HG02970 (cell line): ENCODE measurements at regions not wholly inside any gene's neighbourhood (a gene's known extent, or its start where the extent isn't known, plus 50 kb on each side); places are given as distances from the start of the nearest gene placed in this dataset.
"Not testable (repeated sequence)": the region's sequence is repeated elsewhere in the genome, so short reads cannot be mapped to it uniquely, and the experiment has no call there.

Experiments
- ATAC-seq: cut with Tn5 transposase; IDR thresholded peaks from one replicate; pipeline ENCODE4 v1.9.1; 2021; ENCODE audit warnings: mild to moderate bottlenecking, moderate library complexity, moderate number of reproducible peaks; ENCODE audit not compliant: unreplicated experiment, low FRiP score

GRCh38 chr14:29982171-29982570 lies 54.5 kb upstream of the PRKD1 start:
- no peak for ATAC-seq

GRCh38 chr14:29982993-29983392 lies 55.3 kb upstream of the PRKD1 start:
- ATAC-seq: no peak

DNA sequence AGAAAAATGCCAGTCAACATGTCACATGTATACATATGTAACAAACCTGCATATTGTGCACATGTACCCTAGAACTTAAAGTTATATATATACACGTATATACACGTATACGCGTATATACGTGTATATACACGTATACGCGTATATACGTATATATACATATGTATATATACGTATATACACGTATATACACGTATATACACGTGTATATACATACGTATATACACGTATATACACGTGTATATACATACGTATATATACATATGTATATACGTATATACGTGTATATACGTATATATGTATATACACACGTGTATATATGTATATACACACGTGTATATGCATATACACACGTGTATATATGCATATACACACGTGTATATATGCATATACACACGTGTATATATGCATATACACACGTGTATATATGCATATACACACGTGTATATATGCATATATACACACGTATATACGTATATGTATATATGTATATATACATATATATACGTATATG lies 62.8 kb upstream of the PRKD1 start:
- not testable (repeated sequence) for ATAC-seq

GRCh38 chr14:29990993-29991392 lies 63.3 kb upstream of the PRKD1 start:
- no peak for ATAC-seq

GRCh38 chr14:29993143-29993542 lies 65.5 kb upstream of the PRKD1 start:
- no peak for ATAC-seq

GRCh38 chr14:29999013-29999539 lies 71.4 kb upstream of the PRKD1 start:
- no peak for ATAC-seq

- no peak for ATAC-seq
Observed at GRCh38 chr14:30002859-30003258, 75.2 kb upstream of the PRKD1 start.

DNA sequence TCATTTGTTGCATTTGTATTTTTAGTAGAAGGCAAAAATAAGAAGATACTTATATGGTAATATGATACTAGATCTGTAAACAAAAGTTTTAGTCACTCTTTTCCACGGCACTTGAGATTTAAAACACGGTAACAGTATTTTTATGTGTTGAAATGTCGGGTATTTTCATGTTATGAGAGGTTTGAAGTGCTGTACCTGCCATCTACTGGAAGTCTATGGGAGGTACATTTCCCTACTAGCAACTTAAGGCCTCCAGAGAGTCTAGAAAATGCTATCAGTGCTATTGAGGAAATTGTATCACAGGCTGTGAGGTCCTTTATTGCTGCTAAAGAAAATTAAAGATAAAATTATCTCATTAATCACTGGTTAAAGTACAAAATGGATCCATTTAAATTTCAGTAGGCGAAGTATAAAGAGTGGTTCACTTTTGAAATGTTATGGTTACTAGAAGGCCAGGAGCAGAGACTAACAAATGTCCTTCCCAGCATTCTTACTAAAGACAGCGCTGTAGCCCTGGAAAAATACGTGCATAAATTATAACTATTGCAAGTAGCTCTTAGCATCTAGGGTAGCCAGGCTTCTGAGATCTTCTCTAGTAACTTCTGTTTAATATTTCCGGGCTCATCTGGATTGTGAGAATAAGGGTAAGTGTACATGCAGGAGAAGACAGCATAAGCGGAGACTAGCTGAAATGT lies 77.6 kb upstream of the PRKD1 start:
- no peak for ATAC-seq

DNA sequence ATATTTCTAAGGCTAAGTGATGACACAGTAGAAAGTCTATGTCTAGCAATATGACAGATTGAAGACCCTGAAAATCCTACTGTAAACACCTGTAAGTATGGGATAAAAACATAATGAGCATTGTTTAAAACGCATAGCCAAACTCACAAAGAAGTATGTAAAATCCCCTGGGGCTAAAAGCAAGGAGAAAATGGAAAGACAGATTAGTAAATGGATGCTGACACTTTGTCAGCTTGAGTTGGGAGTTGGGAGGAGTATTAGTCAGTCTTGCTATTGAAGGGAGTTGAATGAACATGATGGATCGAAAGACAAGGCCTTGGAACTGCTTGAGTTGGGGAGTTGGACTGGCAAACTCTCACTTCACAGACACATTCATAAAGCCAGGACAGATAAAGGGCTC lies 79.0 kb upstream of the PRKD1 start:
- no peak for ATAC-seq

DNA sequence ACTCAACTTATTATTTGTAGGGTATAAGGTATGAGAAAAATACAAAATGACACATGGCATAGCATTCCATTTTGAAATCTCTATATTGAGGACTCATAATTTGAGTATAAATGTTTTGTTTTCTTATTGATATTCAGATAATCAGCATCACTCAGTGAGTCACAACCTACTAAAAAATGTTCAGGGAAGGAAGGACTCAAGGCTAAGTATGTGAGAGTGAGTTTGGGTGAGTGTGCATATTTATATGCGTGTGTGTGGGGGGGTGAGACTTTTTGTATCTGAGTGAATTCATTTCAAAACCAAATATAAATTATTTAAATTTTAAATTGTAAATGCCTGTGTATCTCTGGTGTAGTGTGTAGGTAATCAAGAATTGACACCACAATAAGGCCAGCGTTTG lies 87.8 kb upstream of the PRKD1 start:
- no peak for ATAC-seq

GRCh38 chr14:30016002-30016401 lies 88.4 kb upstream of the PRKD1 start:
- ATAC-seq: no peak

GRCh38 chr14:30017370-30017993 lies 89.8 kb upstream of the PRKD1 start:
- no peak for ATAC-seq

- ATAC-seq: no peak
Observed at GRCh38 chr14:30020271-30020670, 92.6 kb upstream of the PRKD1 start.

GRCh38 chr14:30020687-30021086 lies 93.0 kb upstream of the PRKD1 start:
- ATAC-seq: no peak

DNA sequence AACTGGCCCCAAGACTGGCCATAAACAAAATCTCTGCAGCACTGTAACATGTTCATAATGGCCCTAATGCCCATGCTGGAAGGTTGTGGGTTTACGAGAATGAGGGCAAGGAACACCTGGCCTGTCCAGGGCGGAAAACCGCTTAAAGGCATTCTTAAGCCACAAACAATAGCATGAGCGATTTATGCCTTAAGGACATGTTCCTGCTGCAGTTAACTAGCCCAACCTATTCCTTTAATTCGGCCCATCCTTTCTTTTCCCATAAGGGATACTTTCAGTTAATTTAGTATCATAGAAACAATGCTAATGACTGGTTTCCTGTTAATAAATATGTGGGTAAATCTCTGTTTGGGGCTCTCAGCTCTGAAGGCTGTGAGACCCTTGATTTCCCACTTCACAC lies 95.7 kb upstream of the PRKD1 start:
- not testable (repeated sequence) for ATAC-seq

DNA sequence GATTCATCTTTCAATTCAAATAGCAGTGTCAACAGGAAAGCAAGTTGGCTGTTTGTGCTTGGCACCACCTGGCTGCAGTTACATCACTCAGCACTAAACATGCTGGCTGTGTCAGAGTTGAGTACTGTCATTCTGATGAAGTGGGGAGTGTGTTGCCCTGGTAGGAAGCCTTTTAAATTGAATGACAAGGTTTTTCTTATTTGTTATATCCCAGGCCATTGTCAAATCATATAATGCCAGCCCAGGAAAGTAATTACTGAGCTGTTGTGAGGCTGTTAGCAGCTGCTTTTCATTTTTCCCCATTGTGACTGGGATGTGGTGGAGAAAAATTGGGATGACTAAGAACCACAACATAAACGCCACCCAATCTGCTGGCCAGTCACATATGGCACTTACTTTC lies 106.5 kb upstream of the PRKD1 start:
- no peak for ATAC-seq

DNA sequence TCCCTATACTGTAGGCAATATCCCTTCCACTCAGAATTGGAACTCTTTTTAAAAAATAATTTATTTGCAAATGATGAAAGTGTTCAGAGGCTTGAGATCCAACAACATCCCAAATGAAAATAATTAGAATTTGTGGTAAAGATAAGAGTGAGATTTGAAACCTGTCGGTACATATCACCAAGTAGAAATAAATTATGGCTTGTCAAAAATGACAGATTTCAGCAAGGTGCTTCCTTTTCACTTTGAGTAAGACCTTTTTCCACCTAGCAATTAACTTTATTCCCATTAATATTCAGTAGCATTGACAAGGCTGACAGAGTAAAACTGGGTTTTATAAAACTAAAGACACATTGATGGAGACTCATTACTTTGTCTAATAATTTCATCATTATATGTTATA lies 107.7 kb upstream of the PRKD1 start:
- no peak for ATAC-seq

- no peak for ATAC-seq
Observed at GRCh38 chr14:30045720-30046119, 118.1 kb upstream of the PRKD1 start.

DNA sequence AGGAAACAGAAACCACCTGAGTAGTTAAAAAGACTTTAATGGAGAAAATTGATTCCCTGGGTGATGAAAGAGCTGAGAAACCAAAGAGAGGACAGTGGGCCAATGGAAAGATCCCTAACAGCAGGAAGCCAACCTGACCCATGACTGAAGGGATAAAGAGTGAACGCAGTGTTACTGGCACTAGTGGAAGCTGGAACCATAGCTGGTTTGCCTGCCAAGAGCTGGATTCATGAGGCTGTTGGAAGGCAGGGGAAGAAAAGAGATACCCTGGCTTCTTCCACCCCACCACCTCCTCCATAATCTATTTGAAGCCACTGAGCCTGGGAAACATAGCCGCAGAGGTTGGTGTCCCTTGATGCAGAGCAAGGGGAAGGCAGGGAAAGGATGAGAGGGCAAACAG lies 125.5 kb upstream of the PRKD1 start:
- ATAC-seq: no peak

DNA sequence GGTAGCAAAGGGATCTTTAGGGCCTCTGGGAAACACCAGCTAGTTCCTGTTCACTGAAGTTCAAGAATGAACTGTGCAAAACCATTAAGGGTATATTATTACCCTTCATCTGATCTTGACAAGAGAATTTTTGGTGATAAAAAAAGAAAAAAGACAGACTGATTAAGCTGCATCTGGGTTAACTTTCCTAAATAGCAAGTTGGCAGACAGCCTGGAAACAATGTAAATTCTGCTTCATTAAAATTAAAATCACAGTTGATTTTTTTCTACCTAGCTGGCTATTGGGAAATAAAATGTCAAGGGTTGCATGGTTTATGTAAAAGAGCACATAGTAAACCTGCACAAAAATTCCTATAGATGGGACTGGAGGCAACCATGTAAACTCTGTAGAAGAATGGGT lies 126.6 kb upstream of the PRKD1 start:
- ATAC-seq: no peak

DNA sequence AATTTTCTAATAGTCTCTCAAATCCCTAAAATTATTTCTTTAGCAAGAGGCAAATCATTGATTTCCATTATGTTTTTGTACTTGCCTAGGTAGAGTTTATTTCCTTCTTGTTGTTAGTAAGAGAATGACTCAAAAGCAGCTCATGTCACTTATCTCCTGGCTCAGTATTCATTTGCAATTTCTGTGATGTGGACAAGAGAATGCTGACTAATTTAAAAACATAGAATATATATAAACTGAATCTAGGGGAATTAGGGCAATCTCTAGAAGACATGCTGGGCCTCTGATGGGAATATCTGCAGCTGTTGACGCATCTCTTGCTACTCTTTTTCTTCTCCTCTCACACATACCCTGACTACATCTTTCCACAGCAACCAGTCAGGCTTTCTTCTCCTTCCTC lies 130.8 kb upstream of the PRKD1 start:
- ATAC-seq: no peak

DNA sequence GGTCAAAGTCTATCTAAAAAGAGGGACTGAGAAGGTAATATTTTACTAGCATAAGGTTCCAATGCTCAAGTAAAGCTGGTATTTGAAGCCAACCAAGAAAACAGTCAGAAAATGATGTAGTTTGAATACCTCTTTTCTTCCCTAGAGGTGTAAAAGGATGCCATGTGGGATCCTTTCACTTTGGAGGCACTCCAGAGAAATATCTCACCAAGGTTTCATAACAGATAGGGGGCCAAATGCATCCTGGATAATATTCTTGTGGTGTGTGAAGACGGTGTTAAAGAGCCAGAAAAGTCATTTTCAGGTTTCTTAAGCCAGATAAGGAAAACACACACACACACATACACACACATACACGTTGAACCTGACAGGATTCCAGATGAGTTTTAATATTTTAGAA lies 136.1 kb upstream of the PRKD1 start:
- no peak for ATAC-seq
